ENCODE measurements at regions not wholly inside any gene's neighbourhood (a gene's known extent, or its start where the extent isn't known, plus 50 kb on each side); places are given as distances from the start of the nearest gene placed in this dataset.

DNA sequence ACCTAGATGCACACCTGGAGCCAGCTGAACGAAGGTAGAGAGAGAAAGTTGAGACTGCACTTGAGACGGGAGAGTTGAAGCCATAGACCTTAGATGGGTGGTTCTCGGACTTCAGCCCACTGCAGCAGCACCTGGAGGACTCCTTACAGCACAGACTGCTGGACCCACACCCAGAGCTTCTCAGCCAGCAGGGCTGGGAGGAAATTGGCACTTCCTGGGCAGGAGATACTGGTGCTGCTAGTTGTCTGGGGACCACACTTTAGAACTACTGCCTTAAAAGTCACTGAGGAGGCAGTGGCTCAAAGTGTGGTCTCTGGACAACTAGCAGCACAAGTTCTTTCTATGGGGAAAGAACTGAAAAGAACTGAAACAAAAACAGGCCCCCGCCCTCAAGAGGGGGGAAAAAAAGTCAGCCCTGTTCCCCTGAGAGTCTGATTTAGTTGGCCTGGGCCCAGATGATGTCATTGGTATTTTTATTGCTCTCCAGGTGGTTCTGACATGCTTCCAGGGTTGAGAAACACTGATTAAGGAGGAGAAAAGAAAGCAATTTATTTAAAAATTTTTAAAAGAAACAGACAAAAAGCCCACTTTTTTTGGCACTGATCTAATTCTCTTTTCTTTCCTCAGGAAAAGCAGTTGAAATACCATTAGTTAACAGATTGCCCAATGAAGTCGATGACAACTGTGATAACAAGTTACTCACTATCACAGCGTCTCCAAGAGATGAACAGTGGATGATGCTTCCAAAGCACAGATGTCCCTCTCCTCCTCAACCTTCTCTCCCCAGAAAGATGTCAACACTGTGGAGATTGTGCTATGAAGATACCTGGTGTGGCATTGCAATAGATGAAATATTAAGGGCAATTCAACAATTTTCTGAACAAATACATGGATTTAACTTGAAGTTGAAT, 73.6 kb upstream of the ADAMTS16 start (continued):
- TF ChIP-seq, protein P1, sequence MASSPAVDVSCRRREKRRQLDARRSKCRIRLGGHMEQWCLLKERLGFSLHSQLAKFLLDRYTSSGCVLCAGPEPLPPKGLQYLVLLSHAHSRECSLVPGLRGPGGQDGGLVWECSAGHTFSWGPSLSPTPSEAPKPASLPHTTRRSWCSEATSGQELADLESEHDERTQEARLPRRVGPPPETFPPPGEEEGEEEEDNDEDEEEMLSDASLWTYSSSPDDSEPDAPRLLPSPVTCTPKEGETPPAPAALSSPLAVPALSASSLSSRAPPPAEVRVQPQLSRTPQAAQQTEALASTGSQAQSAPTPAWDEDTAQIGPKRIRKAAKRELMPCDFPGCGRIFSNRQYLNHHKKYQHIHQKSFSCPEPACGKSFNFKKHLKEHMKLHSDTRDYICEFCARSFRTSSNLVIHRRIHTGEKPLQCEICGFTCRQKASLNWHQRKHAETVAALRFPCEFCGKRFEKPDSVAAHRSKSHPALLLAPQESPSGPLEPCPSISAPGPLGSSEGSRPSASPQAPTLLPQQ (tag by site-specific recombination; IDR thresholded peaks at IDR 0.05), result 0 out of 2 replicates have a peak, but pooled peaks have one; percentile 15

DNA sequence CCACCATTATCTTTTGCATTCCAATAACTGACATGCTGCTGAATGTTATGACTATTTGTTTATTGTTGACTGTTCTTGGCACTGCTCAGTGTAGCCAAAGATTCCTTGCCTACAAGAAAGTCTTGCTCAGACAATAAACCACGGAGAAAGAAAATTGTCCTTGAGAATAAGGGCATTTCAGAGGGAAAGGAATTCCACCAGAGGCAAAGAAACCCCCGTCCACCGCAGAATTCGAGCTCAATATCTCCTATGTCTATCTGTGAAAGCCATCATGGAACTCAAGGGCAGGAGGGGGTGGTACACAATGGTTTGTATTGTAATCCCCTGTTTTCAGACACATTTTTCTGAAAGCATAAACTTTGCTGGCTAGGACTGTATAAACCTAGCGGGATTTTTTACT, 70.3 kb upstream of the ADAMTS16 start:
- ChIA-PET POLR2A (no interaction called here), CTCF (no interaction called here)
- Histone ChIP-seq H3K36me3 (ENCODE audit: control insufficient read depth in 2 of 2, insufficient read depth in 1 of 2, low read length in 2 of 2) (no peaks in the 10 kb centered on the region), H3K9me3 (ENCODE audit: control insufficient read depth, insufficient read depth, low read depth, low read length) (no peaks in the 10 kb centered on the region), H3K4me3 (ENCODE audit: low read depth, low read length) (no peak overlapping the region), H3K27ac (ENCODE audit: extremely low read depth, low read depth, low read length) (no peak overlapping the region), H3K4me1 (ENCODE audit: control insufficient read depth, insufficient read depth, low read length) (peaks cover 11% of the 10 kb centered on the region)
- TF ChIP-seq ZNF580 (tag by site-specific recombination; IDR thresholded peaks at IDR 0.05) (no peak), ZNF626 (tag by site-specific recombination; IDR thresholded peaks at IDR 0.05) (no peak), ZNF175 (tag by site-specific recombination; IDR thresholded peaks at IDR 0.05) (no peak), GLIS1 (tag by site-specific recombination; IDR thresholded peaks at IDR 0.05) (no peak), ZNF544 (tag by site-specific recombination; IDR thresholded peaks at IDR 0.05) (no peak), ZNF558 (tag by site-specific recombination; IDR thresholded peaks at IDR 0.05) (no peak), GLIS2 (tag by site-specific recombination; IDR thresholded peaks at IDR 0.05) (no peak), HOXD13 (CRISPR knock-in tag; IDR thresholded peaks at IDR 0.05; ENCODE audit: borderline replicate concordance) (no peak), ZSCAN30 (tag by site-specific recombination; IDR thresholded peaks at IDR 0.05) (no peak), GFI1B (tag by site-specific recombination; IDR thresholded peaks at IDR 0.05) (no peak), ZFHX2 (tag by site-specific recombination; conservative IDR thresholded peaks at IDR 0.05) (no peak), CTCF (tag by site-specific recombination; IDR thresholded peaks at IDR 0.05) (no peak), ZNF530 (tag by site-specific recombination; IDR thresholded peaks at IDR 0.05; ENCODE audit: low read depth) (no peak), ZNF791 (tag by site-specific recombination; IDR thresholded peaks at IDR 0.05) (no peak), ZNF416 (tag by site-specific recombination; IDR thresholded peaks at IDR 0.05) (no peak)

GRCh38 chr5:5071554-5071953, 68.6 kb upstream of the ADAMTS16 start:
- TF ChIP-seq REST (tag by site-specific recombination; IDR thresholded peaks at IDR 0.05) (peak; percentile 97), ZFHX2 (tag by site-specific recombination; conservative IDR thresholded peaks at IDR 0.05) (no peak)
- Histone ChIP-seq H3K4me3 (ENCODE audit: low read depth, low read length) (no peak overlapping the region), H3K27ac (ENCODE audit: extremely low read depth, low read depth, low read length) (no peak overlapping the region), H3K36me3 (ENCODE audit: control insufficient read depth in 2 of 2, insufficient read depth in 1 of 2, low read length in 2 of 2) (no peaks in the 10 kb centered on the region), H3K4me1 (ENCODE audit: control insufficient read depth, insufficient read depth, low read length) (peaks cover 4% of the 10 kb centered on the region), H3K9me3 (ENCODE audit: control insufficient read depth, insufficient read depth, low read depth, low read length) (no peaks in the 10 kb centered on the region)
- ChIA-PET CTCF (interaction anchor here (0.6 to 0.9 kb wide), 2 partner anchors 191 to 203 kb away, joined by 3 read pairs; no protein-coding TSS in a partner anchor), POLR2A (interaction anchor here (0.6 kb wide), 1 partner anchor 1272 kb away, joined by 3 read pairs; no protein-coding TSS in a partner anchor)
